ENCODE measurements at regions not wholly inside any gene's neighbourhood (a gene's known extent, or its start where the extent isn't known, plus 50 kb on each side); places are given as distances from the start of the nearest gene placed in this dataset.
"Not testable (repeated sequence)": the region's sequence is repeated elsewhere in the genome, so short reads cannot be mapped to it uniquely, and the experiment has no call there.

DNA sequence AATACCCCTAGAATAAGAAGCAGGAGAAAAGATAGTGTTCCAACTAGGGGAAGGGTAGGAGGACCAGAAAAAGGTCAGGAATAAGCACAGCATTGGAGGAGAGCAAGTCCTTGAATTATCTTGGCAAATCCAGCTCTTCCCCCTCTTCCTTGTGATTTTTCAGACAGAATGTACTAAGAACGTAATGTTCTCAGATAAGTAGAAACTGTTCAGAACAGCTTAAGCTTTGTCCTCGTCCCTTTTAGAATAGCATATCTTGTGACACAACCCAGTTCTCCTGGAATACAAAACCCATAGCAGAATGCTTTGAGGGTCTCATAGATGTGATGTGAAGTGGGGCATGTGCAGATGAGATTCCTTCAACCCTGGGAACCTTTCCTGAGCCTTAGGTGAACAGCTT lies 97.4 kb downstream of the EMB start:
- no peak for FAIRE-seq

DNA sequence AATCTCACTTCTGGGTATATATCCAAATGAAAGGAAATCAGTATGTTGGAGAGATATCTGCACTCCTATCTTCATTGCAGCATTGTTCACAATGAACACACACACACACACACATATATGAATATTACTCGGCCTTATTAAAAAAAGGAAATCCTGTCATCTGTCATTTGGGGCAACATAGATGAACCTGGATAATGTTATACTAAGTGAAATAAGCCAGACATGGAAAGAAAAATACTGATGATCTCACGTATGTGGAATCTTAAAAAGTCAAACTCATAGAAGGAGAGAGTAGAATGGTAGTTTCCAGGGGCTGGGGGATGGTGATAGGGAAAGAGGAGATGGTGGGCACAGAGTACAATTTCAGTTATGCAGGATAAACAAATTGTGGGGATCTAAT lies 100.3 kb downstream of the EMB start:
- FAIRE-seq, result no peak

- not testable (repeated sequence) for FAIRE-seq
Measured at GRCh38 chr5:50330633-50331032, 110.5 kb downstream of the EMB start.

DNA sequence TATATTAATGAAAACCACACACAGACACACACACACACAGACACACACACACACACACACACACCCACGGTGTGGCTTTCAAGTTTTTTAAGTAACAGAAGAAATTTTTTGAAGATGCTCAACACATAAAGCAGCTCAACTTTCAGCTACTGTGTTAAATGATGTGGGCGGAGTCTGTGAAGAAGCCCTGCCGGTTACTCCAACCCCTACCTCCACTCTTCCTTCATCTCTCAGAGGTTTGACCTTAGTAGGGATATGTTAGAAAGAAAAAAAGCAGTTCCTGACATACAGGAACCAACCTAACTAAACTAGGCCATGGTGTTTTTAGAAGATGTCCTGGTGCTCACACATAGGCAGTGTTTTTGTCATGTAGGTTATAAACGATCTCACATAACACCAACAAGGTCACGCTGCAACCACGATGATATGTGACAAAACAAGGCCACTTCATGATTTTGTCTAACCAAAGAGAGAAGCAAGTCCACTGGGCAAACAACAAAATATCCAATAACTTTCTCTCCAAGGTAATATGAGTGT lies 112.8 kb downstream of the EMB start:
- no peak for FAIRE-seq

DNA sequence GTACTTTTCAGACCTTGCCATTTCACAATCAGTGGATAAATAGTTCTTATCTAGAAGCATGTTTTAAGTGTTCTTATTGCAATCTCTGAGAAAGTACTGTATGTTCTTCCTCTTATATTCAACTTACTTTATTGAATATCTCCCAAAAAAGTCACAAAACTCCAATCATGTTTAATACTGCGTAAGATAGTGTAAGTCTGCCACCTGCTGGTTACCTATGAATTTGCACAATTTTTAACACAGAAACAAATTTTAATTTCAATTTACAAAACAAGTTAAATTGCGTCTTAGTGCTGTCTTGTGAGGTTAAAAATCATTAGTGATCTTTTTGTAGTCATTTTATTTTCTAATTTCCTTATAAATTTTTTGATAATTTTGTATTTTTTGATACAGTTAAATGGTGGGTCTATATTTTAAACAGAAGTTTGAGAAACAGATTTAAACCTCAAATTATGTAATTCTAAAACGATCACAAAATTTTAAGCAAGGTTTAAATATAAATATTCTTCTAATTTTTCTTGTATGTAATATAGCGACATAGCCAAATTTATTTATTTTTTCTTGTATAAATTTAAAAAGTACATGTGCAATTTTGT lies 115.8 kb downstream of the EMB start:
- peak; percentile 39 for FAIRE-seq

GRCh38 chr5:50320131-50320749 lies 120.8 kb downstream of the EMB start:
- FAIRE-seq, result no peak

- FAIRE-seq, result no peak
Measured at GRCh38 chr5:50318220-50318619, 122.9 kb downstream of the EMB start.

GRCh38 chr5:50306488-50306887 lies 134.6 kb downstream of the EMB start:
- FAIRE-seq, result not testable (repeated sequence)

- no peak for FAIRE-seq
Measured at GRCh38 chr5:50302815-50303490, 138.1 kb downstream of the EMB start.

DNA sequence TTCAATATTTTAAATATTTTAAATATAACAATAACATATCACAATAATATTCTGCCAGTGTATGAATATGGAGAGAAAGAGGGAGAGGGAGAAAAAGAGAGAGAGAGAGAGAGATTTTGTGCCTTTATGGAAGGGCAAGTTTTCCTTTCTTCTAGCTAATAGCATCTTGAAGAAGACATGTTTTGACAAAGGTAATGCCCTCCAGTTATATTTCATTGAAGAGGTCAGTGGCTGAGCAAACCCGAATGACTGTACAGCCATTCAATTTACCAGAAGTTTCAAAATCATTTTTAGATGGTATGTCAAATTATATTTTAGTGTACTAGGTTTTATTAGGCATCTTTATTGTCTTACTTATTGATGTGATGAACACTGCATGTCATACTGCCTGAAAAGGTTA lies 139.3 kb downstream of the EMB start:
- no peak for FAIRE-seq

GRCh38 chr5:50300878-50301277 lies 140.2 kb downstream of the EMB start:
- FAIRE-seq, result no peak

DNA sequence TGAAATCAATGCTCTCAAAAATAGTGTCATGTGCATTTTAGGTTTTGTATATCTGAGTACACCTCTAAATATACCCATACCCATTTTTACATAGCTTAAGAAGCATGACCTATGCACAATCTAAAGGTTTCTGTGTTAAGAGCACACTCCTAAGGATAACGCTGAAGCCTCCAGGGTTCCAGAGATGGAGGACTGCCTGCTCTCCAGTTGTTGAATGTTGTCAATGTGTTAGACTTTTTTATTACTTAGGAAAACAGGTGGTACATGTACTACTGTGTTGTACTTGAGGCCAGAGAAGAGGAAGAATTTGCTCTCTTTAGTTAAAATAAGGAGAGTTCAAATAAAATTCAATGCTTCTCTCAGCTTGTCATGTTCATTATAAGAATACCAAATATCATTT lies 141.2 kb downstream of the EMB start:
- FAIRE-seq, result no peak

DNA sequence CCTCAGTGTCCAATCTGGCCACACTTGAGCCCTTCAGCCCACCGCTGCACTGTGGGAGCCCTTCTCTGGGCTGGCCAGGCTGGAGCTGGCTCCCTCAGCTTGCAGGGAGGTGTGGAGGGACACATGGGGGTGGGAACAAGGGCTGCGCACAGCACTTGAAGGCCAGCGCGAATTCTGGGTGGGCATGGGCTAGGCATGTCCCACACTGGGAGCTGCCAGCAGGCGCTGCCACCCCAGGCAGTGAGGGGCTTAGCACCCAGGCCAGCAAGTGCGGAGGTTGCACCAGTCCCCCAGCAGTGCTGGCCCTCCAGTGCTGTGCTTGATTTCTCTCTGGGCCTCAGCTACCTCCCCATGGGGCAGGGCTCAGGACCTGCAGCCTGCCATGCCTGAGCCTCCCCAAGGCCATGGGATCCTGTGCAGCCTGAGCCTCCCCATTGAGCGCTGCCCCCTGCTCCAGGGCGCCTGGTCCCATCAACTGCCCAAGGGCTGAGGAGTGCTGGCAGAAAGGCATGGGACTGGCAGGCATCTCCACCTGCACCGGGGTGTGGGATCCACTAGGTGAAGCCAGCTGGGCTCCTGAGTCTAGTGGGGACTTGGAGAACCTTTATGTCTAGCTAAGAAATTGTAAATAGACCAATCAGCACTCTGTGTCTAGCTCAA lies 148.2 kb downstream of the EMB start:
- no peak for FAIRE-seq

DNA sequence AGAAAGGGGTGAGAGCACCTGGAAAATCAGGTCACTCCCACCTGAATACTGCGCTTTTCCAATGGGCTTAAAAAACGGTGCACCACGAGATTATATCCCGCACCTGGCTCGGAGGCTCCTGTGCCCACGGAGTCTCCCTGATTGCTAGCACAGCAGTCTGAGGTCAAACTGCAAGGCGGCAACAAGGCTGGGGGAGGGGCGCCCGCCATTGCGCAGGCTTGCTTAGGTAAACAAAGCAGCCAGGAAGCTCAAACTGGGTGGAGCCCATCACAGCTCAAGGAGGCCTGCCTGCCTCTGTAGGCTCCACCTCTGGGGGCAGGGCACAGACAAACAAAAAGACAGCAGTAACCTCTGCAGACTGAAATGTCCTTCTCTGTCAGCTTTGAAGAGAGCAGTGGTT lies 160.6 kb downstream of the EMB start:
- FAIRE-seq, result not testable (repeated sequence)
